Astrocyte of the hippocampus (primary cell): ENCODE measurements at regions not wholly inside any gene's neighbourhood (a gene's known extent, or its start where the extent isn't known, plus 50 kb on each side); places are given as distances from the start of the nearest gene placed in this dataset.
A peak's percentile ranks its signal among the peaks of the same experiment; 100 is the strongest.

Experiments used
- DNase-seq: peaks from one replicate; pipeline ENCODE4 v3.0.0; 2011; ENCODE audit warnings: low read depth, low spot score

DNA sequence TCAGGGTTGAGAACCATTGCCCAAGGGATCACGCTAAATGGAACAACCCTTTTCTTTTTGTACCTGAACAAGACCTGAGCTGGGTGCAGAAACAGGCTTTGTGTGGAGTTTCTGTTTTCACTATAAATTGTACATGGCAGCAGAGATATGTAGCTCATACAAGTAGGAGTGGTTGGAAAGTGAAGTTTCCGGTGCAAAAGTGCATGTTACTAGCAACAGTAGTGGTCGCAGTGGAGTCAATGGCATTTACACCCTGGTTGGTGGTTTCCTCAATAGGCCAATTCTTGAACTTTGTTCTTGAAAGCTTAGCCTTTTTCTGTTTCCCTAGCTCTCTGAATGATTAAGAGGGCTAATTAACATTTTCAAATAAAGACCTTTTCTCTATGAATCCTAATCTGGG lies 170.7 kb downstream of the NEBL start:
- DNase-seq = no peak

DNA sequence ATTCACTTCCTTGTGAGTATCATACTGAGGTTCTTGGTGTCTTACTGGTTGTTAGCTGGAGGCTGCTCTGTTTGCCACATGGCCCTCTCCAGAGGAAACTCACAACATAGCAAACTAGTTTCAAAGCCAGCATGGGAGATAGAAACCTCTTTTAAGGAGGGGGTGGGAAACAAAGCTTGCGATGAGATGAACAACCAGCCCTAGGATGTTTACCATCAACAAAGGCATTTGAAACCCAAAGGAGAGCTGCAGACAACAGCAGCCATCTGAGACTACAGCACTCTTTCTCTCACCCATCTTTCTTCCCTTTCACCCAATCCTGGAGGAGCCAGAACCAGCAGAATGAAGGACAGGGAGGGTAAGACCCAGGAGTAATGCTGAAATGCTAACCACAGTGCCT lies 182.1 kb downstream of the NEBL start:
- no peak for DNase-seq

- DNase-seq = no peak
These were observed 182.6 kb downstream of the NEBL start for GRCh38 chr10:20714518-20714917.

GRCh38 chr10:20713420-20713819 lies 183.7 kb downstream of the NEBL start:
- DNase-seq = no peak

- no peak for DNase-seq
These were observed 184.3 kb downstream of the NEBL start for GRCh38 chr10:20712774-20713173.

DNA sequence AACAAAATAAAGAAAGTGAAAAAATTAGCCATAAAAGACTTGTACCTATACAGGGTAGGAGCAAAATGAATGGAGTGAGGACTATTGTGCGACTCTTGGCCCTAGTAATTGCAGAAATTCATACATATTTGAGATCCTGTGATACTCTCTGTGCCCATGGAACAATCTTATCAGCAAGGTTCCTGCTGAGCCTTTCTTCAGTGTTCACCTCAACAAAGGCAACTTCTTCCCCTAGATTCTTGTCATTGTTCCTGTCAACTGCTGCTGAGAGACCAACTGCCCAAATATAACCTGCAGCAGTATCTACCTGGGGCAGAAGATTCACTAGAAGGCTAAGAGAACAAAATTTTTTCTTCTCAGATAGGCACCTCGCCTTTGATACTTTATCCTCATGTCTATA lies 187.4 kb downstream of the NEBL start:
- no peak for DNase-seq

- no peak for DNase-seq
These were observed 188.8 kb downstream of the NEBL start for GRCh38 chr10:20708305-20708704.

DNA sequence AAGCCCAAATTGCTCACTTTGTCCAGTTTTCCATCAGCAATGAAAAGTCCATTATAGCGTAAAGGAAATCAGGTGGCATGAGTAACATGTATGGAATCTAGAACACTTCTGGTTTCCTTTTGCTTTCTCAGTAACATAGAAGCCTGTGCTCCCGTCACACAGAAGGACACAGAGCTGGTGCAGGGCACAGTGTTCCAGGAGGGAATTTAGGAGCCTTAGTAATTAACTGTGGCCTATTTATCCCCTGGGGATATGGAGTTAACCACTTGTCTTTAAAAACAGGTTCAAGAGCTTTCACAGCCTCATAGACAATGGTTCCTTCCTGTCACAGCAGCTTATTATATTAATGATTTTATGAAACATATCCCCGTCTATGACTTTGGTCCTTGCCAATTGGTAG lies 189.9 kb downstream of the NEBL start:
- DNase-seq = peak; percentile 9

DNA sequence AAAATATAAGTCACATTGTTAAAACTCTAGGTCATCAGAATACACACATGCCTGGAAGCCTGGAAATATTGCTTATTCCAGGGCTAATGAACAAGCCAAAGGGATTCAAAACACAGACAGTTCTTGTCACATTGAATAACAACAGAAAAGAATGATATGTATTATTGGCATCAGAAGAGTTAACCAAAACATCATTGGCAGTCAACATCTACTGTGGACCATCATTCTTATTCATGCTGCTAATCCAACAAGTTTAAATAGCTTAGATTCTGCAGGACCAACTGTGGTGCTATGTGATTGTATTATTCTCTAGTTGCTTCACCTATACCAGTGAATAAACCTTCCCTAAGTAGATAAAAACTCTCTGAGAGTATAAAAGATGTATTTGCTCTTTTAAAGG lies 198.3 kb downstream of the NEBL start:
- no peak for DNase-seq

GRCh38 chr10:20694296-20694695 lies 202.8 kb downstream of the NEBL start:
- DNase-seq = peak; percentile 1

GRCh38 chr10:20688797-20689544 lies 208.1 kb downstream of the NEBL start:
- DNase-seq = no peak

GRCh38 chr10:20686015-20686635 lies 211.0 kb downstream of the NEBL start:
- no peak for DNase-seq

DNA sequence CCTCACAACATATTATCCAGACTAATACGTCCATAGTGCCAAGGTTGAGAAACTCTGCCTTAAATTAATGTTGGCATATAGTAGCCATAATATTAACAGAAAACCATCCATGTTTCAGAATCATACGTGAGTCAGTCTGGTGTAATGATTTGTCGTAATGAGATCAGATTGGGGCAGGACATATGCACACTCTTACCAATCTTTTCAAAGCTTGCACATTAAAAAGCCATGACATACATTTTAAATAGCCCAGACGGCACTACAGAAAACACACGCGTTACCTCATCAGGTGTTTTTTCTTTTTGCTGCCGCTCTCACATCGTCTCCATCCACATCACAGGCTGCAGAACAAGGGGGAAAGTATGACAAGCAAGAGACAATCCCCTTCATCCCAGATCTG lies 211.6 kb downstream of the NEBL start:
- no peak for DNase-seq

DNA sequence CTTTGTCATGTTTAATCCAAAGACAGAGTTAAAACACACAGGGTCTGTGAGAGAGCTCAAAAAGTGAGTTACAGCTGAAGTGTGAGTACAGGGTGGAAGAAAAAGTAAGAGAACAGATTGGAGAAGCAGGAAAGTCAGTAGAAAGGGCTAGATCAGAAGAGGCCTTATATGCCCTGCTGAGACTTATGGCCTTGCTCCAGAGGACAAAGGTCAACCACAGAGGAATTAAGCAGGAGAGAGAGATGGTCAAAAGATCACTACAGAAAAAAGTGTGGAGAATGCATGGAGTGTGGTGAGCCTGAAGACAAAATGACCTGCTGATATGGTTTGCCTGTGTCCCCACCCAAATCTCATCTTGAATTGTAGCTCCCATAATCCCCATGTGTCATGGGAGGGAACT lies 213.8 kb downstream of the NEBL start:
- no peak for DNase-seq

GRCh38 chr10:20682782-20683181 lies 214.3 kb downstream of the NEBL start:
- DNase-seq = no peak

GRCh38 chr10:20677340-20677739 lies 219.8 kb downstream of the NEBL start:
- no peak for DNase-seq

GRCh38 chr10:20674926-20675325 lies 222.2 kb downstream of the NEBL start:
- DNase-seq = no peak

GRCh38 chr10:20673175-20673574 lies 223.9 kb downstream of the NEBL start:
- DNase-seq = no peak

DNA sequence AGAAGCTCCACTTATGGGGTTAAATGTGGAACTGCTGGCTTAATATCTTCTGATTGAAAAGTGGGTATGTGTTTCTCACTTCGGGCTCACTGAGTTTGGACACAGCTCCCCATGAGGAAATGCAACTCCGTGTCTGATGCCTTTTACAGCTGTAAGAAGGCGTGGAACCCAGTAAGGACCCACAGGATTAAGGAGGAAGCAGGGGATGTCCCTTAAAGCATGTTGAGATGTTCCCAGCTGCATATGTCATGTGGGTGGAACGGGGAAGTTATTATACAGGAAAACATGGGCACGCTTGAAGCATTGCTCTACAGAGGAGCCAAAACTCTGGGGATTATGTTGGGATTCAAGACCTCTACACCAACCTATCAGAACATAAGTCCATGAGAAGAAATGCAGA lies 224.4 kb downstream of the NEBL start:
- DNase-seq = no peak

GRCh38 chr10:20670579-20670978 lies 226.5 kb downstream of the NEBL start:
- DNase-seq = no peak

DNA sequence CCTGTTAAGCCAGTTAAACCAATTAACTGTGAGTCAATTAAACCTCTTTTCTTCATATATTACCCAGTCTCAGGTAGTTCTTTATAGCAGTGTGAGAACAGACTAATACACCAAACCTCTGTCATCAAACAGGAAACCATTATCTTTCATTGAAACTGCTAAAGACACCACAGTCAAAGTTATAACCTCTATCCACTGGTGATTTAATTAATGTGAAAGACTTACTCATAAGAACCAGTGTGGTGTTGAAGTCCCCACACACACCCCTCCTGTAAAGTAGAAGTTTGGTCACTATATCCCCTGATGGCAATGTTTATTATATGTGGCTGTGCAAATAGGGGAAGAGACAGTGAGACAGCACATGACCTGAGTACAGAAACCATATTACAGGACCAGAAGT lies 228.1 kb downstream of the NEBL start:
- DNase-seq = no peak

DNA sequence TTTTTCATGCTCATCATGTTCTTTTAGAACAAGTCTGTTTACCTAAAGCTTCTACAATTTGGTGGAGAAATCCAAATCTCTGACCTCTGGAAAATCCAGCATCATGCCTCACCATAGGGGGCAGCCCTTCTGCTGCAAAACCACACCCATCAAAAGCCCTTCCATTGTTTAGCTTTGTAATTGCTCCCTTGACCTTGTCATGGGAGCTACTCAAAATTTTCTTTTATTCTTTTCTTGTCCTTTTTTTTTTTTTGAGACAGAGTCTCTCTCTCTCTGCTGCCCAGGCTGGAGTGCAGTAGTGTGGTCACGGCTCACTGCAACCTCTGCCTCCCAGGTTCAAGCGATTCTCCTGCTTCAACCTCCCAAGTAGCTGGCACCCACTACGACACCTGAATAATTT lies 234.4 kb downstream of the NEBL start:
- DNase-seq = no peak

GRCh38 chr10:20659225-20659624 lies 237.9 kb downstream of the NEBL start:
- no peak for DNase-seq

- DNase-seq = no peak
These were observed 239.0 kb downstream of the NEBL start for GRCh38 chr10:20658158-20658557.
